Activated CD8-positive, alpha-beta memory T cell treated with anti-CD3 and anti-CD28 coated beads for 4 hours (primary cell): ENCODE measurements at regions not wholly inside any gene's neighbourhood (a gene's known extent, or its start where the extent isn't known, plus 50 kb on each side); places are given as distances from the start of the nearest gene placed in this dataset.
"Not testable (repeated sequence)": the region's sequence is repeated elsewhere in the genome, so short reads cannot be mapped to it uniquely, and the experiment has no call there.

Source experiments
- DNase-seq, 2 donors: peaks; one replicate each; pipeline ENCODE4 v3.0.0-alpha.2; 2020; ENCODE audit warnings: low read depth in 2 of 2

DNA sequence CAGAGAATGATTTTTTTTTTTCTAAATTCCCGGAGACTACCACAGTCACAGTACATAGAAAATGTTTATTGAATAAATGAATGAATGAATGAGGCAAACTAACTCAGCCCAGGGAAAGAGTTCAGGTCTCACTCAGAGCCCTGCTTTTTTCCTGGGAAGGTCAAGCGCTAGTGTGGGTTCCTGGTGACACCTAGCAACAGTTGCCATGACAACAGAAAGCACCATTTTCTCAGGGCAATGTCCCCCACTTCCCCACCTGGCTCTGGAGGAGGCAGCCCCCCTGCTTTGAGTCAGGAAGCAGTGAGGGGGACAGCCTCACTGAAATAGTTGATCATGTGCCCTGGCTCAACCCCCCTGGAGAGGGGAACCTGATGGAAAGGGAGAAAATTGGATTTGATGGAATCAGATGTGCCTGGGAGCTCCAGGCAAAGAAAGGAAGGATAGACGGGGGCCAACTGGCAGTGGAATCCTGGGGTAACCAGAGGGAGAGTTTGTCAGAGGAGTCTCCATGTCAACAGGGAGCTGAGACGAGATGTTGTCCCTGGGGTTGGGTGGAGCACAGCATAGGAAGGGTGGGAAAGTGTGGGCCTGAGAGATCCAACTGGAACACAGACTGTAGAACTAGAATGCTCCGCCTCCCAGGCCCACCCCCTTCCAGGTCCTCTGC lies 242.2 kb upstream of the CCL2 start:
- DNase-seq = no peak

DNA sequence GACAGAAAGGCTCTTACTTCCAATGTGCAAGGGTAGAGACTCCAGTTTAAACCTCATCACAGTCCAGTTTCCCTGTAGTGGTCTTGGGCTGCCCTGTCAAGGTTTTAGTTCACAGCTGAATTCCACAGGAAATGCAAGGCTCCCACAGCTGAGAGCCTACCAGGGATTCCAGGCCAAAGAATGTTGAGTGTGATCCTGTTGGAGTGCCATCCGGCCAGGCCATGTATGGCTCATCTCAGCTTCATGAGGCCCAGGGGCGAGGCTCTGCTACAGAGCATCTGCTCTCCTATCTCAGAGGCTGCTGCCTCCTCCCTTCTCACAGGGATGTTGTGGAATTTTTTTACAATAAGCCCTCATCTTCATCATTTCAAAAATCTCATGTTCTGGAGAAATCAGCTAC lies 239.8 kb upstream of the CCL2 start:
- DNase-seq = no peak

GRCh38 chr17:34024386-34024785 lies 230.7 kb upstream of the CCL2 start:
- no peak for DNase-seq

GRCh38 chr17:34024806-34025551 lies 230.1 kb upstream of the CCL2 start:
- DNase-seq = no peak

- not testable (repeated sequence) for DNase-seq
Measured at GRCh38 chr17:34030601-34031000, 224.5 kb upstream of the CCL2 start.

- DNase-seq = not testable (repeated sequence)
Measured at GRCh38 chr17:34032305-34032704, 222.8 kb upstream of the CCL2 start.

DNA sequence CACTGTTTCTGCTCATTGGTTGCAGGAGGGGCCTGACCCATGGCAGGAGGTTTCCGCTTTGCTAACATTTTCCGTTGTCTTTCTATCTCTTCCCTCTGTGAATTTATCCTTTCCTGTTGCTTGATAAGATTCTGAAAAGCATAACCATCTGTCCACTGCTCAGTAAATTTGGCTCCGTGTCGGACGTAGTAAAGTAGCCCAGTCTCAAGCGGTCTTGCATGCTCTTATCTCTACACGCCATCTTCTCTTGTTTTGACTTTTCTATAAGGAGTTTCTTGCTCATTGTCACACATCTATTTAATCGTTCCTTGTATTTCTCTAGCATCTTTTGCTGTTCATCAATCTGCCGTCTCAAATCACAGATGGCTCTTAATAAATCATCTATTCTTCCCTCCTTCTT lies 216.3 kb upstream of the CCL2 start:
- not testable (repeated sequence) for DNase-seq

DNA sequence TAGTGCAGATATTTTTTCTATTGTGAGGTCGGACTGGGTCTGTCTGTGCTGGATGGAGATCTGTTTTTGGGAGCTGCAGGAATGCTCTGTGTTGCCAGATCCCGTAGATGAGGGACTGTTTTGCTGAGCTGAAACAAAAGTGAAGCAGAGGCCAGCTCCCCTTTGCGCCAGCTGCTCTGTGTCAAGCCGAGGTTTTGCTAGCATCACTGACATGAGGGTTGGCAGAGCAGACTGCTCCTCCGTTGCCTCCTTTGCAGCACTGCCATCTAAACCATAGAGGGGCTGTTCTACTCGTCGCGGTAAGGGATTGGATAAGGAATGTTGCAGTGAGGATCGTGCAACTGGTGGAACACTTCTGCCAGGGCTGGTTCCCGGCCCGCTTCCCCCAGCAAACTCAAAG lies 215.9 kb upstream of the CCL2 start:
- not testable (repeated sequence) for DNase-seq

DNA sequence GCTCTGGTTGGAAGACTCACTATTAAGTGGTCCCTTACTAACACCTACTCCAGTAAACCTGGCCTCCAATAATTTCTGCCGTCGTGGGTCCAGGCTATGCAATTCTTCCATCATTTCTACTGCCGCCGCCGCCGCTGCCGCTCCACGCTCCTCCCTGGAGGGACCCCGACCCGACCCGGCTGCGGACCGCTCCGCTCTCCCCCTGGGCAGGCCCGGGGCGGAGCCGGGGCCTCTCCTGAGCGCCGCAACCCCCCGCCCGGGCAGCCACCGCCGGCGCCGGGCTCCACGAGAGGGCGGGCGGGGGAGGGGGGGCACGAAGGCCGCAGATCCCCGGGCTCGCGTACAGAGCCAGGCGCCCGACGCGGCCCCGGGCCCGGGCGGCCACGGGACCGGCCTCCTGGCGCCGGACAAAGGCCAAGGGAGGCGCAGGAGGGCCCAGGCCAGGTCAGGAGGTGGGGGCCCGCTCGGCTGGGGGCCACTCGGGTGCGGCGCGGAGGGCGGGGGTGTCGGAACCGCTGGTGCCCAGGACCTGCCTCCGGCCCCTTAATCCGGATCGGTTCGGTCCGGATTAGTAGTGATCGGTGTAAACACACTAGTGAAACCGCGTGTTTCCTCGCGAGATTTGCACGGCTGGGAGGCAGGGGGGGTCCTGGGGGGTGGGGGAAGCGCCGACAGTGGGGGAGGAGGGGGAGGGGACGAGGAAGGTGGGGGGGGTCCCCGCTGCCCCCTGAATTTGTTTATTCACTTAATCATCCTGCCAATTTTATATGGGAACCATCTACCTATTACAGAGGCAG lies 215.1 kb upstream of the CCL2 start:
- DNase-seq = peak in 1 of 2 donors; percentile 5

GRCh38 chr17:34045990-34046389 lies 209.1 kb upstream of the CCL2 start:
- no peak for DNase-seq

DNA sequence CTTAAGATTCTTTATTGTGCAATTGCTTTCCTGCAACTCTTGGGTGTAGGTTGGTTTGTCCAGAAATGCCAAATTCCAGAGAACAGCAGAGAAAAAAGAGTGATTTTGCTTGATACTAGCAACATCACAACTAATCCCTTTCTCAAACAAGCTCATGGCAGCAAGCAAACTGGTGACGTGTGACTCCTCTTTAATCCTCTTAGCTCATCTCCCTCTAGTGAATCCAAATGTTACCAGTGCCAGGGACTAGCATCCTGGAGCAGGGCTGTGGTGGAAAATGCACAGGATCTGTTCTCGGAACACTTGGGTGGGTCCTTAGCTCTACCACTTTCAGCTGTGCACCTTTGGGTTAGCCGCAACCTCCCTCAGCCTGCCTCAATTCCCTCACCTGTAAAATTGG lies 204.0 kb upstream of the CCL2 start:
- DNase-seq = no peak

- DNase-seq = no peak
Measured at GRCh38 chr17:34054495-34054894, 200.6 kb upstream of the CCL2 start.

DNA sequence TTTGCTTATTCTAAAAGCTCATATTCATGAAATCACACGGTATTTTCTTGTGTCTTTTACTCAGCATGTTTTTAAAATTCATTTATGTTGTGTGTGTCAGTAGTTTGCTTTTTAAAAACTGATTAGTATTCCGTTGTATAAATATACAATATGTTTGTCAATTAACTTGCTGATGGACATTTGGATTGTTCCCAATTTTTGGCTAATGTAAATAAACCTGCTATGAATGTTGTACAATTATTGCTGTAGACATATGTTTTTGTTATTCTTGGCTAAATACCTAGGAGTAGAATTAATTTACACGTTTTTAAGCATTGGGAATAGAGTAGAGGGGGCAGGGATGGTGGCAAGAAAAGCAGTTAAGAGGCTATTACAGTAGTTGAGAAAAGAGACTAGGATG lies 199.5 kb upstream of the CCL2 start:
- no peak for DNase-seq

DNA sequence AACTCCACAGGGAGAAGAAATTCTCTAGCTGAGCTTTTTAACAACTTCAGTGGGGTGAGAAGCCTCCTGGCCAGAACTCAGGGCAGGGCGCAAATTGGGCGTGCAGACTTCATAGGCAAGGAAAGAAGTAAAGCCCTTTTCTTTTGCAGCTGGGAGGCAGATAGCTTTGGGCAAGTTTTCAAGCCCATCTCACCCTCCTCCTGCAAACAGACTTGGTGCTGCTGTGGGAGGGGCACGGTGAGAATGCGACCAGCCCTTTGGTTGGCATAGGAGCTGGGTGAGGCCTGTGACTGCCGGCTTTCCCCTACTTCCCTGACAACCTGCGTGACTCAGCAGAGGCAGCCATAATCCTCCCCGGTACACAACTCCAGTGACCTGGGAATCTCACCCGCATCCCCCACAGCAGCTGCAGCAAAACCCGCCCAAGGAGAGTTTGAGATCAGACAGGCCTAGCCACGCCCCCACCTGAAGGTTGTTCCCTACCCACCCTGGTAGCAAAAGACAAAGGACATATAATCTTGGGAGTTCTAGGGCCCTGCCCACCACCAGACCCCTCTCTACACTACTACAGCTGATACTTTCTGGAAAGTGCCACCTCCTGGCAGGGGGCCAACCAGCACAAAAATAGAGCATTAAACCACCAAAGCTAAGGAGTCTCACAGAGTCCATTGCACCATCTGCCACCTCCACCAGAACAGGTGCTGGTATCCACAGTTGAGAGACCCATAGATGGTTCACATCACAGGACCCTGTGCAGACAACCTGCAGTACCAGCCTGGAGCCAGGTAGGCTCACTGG lies 195.5 kb upstream of the CCL2 start:
- DNase-seq = no peak

DNA sequence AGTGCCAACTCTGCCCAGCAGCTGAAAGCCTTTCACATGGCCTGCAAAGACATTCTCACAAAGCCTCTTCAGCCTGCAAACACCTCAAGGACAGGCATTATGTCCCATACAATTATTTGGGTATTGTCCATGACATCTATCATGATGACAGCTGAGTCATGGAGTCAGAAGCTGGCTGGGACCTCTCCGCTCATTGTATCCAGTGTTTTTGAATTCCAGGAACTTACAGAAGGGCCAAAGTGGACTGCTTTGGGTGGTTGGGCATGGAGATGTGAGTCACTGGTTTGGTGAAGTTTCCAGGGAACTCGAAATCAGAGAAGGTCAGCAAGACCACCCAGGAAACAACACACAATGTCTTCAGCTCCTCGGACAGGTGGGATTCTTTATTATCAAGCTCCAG lies 188.6 kb upstream of the CCL2 start:
- no peak for DNase-seq

DNA sequence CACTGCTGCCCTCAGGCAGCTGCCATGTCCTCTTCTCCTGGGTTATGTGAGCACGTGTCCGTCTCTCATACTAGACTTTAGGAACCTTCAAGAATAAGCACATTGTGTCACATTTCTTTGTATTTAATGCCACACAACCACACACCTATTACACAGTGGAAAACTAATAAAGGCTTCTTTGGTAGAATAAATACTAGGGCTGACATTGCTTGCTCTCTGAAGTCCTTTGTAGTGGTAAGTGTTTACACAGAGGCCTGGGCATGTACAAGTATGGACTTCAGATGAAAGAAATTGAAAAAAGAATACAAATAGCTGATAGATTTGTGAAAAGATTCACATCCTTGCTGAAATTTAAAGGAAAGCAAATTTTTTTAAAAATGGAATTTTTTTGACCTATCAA lies 188.1 kb upstream of the CCL2 start:
- no peak for DNase-seq

- no peak for DNase-seq
Measured at GRCh38 chr17:34068571-34068970, 186.5 kb upstream of the CCL2 start.

DNA sequence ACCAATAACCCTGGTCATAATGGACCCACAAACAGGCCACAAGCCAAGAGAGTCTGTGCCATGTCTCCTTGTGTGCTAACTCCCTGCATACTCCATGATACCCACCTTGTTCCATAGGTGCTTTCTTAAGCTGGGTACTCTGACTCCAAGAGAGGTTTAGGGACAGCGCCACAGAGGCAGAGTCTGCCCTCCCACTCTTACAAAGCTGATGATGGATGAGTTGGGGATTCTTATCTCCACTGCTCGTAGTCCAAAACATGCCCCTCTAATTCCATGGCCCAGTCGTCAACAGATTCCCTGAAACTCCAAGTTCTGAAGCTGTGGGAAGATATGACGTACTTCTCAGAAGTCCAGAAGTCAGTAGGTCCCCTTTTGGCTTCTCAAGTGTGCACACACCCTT lies 184.4 kb upstream of the CCL2 start:
- DNase-seq = no peak

DNA sequence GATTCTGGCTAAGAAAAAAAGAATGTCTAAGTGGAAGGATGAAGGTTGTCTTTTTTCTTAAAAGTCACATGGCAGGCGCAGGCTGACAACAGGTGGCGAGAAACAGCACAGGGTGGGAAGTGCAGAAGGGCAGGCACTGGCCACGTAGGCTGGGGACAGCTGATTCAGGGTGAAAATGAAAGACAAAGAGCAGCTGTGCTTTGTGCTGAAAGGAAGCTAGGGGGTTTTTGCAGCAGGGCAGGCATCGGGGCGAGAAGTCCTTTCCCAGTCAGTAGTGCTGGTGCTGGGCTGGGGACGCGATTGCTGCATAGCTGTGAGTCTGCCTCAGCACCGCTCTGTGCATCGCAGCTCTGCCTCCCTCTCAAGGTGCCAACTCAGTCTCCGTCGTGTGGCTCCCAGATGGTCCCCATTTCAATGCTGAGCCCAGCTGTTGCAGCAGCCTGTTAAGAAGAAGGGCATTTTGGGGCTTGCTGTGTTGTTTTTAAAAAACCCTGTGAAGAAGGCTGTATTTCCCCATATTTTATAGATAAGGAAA lies 183.1 kb upstream of the CCL2 start:
- no peak for DNase-seq

DNA sequence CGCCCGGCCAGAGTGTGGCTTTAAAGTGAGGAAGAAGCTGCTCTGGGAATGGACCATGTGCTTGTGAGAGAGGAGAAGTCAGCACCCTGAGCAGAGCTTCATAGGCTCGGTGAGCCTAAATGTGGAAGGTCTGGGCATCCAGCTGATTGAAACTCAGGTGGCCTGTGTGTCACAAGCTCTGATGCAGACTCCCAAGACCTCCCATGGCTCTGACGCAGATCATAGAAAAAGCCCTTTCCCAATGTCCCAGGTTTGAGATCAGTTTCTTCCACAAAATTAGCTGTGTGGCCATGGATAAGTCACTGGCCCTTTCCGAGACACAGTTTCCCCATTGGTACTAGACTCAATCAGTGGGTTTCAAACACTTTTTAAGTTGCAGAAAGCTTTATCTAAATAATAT lies 180.0 kb upstream of the CCL2 start:
- no peak for DNase-seq

- no peak for DNase-seq
Measured at GRCh38 chr17:34076743-34077631, 178.1 kb upstream of the CCL2 start.
